GM19025 (cell line): ENCODE measurements at regions not wholly inside any gene's neighbourhood (a gene's known extent, or its start where the extent isn't known, plus 50 kb on each side); places are given as distances from the start of the nearest gene placed in this dataset.
"Not testable (repeated sequence)": the region's sequence is repeated elsewhere in the genome, so short reads cannot be mapped to it uniquely, and the experiment has no call there.

Experiments used
- ATAC-seq: cut with Tn5 transposase; IDR thresholded peaks from one replicate; pipeline ENCODE4 v1.9.1; 2021; ENCODE audit warnings: mild to moderate bottlenecking, low read depth, moderate library complexity; ENCODE audit not compliant: unreplicated experiment

- not testable (repeated sequence) for ATAC-seq
These were observed 211.9 kb downstream of the BCAS1 start for GRCh38 chr20:53858516-53858915.

GRCh38 chr20:53857723-53858236, 212.6 kb downstream of the BCAS1 start:
- no peak for ATAC-seq

- no peak for ATAC-seq
These were observed 213.8 kb downstream of the BCAS1 start for GRCh38 chr20:53856300-53857295.

DNA sequence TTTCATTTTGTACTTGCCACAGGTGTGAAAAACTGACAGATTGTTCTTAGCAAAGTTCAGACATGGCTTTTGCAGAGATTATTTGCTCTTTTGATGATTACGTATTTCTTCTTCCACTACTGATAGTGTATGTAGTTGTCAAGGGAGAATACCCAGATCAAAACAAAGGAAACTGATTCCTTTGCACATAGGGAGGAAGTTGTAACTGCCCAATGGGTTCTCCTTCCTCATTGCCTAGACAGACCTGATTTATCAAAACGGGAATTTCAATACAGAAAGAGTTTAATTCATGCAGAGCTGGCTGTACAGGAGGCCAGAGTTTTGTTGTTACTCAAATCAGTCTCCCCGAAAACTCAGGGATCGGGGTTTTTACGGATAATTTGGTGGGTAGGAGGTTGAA, 214.7 kb downstream of the BCAS1 start:
- ATAC-seq, result no peak

DNA sequence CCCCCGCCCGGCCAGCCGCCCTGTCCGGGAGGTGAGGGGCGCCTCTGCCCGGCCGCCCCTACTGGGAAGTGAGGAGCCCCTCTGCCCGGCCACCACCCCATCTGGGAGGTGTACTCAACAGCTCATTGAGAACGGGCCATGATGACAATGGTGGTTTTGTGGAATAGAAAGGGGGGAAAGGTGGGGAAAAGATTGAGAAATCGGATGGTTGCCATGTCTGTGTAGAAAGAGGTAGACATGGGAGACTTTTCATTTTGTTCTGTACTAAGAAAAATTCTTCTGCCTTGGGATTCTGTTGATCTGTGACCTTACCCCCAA, 215.8 kb downstream of the BCAS1 start:
- not testable (repeated sequence) for ATAC-seq

- ATAC-seq, result no peak
These were observed 217.2 kb downstream of the BCAS1 start for GRCh38 chr20:53853111-53853713.

- ATAC-seq, result no peak
These were observed 217.7 kb downstream of the BCAS1 start for GRCh38 chr20:53852691-53853090.

- ATAC-seq, result no peak
These were observed 218.4 kb downstream of the BCAS1 start for GRCh38 chr20:53852014-53852413.

DNA sequence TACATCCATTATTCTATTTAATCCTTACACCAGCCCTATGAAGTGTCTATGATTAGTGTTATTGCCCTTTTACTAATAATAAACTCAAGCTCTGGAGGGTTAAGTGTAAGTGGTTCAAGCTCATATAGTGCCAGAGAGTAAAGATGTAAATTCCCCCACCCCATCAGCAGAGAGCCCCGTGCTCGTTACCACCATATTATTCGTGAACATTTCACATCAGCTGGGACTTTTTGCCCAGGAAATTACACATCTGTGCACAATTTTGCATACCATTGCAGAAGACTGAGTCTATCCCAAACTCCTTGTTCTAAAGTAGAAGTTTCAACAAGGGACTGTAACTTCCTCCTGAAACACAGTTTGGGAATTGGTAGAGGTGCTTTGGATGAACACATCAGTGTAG, 220.1 kb downstream of the BCAS1 start:
- no peak for ATAC-seq

DNA sequence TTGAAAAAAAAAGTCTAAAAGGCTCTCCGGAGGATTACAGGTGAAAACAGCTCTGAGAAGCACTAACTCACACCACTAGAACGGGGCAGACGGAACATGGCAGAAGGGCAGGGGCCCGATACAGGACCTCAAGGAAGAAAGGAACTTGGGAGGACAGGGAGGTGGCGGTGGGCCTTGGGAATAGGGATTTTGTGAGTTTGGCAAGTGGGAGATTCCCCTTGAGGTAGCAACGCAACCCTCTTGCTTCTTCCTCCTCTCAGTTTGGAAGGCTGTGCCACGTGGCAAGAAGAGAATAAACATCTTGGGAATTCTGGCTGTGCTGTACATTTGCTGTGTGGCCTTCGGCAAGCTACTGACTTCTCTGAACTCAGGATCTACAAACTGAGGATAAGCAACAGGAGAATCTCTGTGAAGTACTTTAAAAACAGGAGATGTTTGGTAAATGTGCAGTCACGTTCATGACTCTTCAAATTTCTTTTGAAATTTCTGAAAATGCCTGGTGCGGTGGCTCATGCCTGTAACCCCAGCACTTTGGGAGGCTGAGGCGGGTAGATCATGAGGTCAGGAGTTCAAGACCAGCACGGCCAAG, 220.8 kb downstream of the BCAS1 start:
- ATAC-seq, result no peak

DNA sequence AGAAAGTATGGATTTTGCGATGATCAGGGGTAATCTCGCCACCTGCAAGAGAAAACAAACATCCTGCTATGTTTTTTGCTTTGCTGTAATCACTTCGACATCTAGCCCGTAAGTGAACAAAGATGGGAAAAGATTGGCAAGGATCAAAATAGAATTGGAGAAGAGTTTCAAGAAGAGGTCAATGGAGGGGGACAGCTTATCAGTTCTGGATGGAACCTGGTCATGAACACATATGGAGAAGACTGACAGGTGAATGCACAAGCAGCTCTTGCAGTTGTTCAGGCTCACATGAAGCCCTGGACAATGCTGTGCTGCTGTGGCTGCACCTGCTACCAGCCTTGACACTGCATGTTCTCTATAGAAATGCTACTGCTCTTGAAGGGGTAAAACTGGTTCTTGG, 222.1 kb downstream of the BCAS1 start:
- ATAC-seq, result no peak

DNA sequence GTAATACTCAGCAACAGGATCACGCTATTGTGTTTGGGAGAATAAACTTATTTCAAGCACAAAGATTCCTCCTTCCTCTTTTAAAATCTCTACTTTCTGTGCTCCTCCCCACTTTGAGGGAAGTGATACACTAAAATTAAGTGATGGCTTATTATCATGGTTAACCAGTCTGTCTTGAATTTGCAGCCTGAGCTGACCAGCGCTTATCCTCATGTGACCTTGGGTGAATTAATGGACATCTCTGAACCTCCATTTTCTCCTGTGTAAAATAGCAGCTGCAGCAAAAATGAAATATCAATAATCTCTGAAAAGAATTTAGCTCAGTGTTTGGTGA, 222.6 kb downstream of the BCAS1 start:
- no peak for ATAC-seq

GRCh38 chr20:53847139-53847836, 223.1 kb downstream of the BCAS1 start:
- ATAC-seq, result no peak

GRCh38 chr20:53846640-53847039, 223.8 kb downstream of the BCAS1 start:
- ATAC-seq, result no peak

- no peak for ATAC-seq
These were observed 224.4 kb downstream of the BCAS1 start for GRCh38 chr20:53845980-53846379.

- ATAC-seq, result no peak
These were observed 226.1 kb downstream of the BCAS1 start for GRCh38 chr20:53844259-53844658.

GRCh38 chr20:53843645-53844044, 226.7 kb downstream of the BCAS1 start:
- ATAC-seq, result no peak

DNA sequence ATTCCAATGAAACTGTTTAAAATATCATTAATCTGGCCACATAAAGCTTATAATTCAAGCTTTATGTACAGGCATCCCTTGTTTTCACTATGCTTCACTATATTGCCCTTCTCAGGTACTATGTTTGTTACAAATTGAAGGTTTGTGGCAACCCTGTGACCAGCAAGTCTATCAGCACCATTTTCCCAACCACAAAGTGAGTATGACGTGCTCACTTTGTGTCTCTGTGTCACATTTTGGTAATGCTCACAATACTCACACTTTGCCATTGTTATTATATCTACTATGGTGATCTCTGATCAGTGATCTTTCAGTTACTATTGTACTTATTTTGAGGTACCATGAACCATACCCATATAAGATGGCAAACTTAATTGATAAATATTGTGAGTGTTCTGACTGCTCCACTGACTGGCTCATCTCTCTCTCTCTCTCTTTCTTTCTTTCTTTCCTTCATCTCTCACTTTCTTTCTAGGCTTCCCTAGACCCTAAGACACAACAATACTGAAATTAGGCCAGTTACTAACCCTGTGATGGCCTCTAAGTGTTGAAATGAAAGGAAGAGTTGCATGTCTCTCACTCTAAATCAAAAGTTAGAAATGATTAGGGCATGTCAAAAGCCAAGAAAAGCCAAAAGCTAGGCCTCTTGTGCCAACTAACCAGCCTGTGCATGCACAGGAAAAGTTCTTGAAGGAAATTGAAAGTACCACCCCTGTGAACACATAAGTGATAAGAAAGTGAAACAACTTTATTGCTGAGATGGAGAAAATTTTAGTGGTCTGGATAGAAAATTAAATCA, 227.9 kb downstream of the BCAS1 start:
- ATAC-seq, result no peak

GRCh38 chr20:53841741-53842140, 228.7 kb downstream of the BCAS1 start:
- ATAC-seq, result no peak

- no peak for ATAC-seq
These were observed 229.9 kb downstream of the BCAS1 start for GRCh38 chr20:53840532-53840931.
